Amniotic epithelial cell (primary cell): ENCODE measurements at regions not wholly inside any gene's neighbourhood (a gene's known extent, or its start where the extent isn't known, plus 50 kb on each side); places are given as distances from the start of the nearest gene placed in this dataset.
"Not testable (repeated sequence)": the region's sequence is repeated elsewhere in the genome, so short reads cannot be mapped to it uniquely, and the experiment has no call there.

ENCODE experiments used
- DNase-seq: peaks from one replicate; pipeline ENCODE4 v3.0.0-alpha.2; 2010; ENCODE audit warnings: low read depth

DNA sequence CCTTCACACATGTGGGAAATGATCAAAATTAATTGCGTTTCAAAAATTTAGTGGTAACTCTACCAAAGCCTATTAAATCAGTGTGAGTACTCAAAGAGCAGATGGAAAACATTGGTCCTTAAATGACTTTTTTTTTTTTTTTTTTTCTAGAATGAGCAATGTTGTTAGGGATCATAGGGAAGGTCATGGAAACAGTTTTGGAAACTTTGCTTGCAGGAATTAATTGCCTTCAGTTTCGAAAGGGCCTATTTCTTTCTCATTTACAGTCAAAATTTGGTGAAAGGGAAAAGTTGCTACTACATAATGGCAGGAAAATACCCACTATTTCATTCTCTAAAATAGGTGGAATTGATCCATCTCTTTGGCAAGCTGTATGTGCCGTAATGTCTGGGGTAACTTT, 160.9 kb downstream of the RTL9 start:
- no peak for DNase-seq

DNA sequence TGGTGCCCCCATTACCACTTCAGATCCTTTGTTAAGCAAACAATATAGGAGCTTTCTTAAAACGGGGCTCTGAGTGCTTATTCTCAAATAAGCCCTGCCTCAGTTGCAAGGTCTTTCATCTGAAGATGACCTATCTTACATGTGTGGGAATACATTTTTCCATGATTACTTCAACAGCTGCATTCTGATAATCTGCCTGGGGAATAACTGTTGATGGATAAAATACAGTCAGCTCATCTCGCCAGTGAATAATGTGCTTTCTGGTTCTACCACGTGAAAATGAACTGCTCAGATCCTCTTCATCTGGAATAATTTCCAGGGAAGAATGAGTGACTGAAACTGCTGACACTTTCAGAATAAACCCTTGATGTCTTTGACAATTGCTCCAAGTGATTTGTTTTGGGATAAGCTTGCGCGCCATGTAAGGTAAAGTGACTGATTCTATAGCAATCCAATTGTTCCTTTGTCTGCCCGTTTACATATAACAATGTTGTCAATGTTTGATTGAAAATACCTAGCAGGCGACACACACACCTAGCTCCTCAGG, 161.3 kb downstream of the RTL9 start:
- no peak for DNase-seq

DNA sequence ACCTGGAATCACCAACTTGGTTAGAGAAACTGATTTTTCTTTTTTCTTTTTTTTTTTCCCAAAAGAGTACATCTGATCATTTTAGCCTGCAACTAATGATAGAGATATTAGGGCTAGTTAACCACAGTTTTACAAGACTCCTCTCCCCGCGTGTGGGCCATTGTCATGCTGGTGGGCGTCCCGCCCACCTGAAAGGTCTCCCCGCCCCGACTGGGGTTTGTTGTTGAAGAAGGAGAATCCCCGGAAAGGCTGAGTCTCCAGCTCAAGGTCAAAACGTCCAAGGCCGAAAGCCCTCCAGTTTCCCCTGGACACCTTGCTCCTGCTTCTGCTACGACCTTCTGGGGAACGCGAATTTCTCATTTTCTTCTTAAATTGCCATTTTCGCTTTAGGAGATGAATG, 162.0 kb downstream of the RTL9 start:
- DNase-seq: not testable (repeated sequence)

DNA sequence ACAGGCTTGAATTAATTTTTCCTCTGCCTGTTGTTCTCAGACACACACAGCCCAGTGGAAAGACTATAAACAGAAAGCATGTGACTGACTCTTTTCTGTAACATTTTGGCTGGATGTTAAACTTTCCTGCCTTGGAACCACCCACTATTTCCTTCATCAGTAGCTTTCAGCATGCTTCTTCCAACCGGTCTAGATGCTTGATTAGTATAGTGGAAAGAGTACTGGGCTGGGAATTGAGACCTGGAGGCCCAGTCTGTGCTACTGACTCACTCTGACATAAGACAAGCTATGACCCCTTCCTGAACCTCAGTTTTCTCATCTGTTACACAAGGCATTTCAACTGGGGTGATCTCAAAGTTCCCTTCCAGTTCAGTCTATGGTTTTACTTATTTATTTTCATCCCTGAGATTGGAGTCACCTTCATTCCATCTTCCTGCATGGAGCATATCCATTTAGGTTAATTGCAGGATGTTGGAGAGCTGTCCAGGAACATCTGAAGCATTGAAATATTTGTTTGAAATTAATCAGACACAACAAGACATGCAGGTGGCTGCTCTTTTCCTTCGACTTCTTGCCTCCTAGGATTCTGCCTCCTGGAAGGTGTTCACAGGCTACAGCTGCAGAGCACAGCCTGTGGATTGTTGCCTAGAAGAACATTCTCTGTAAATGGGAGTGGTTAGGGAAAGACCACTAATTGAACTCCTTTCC, 173.4 kb downstream of the RTL9 start:
- no peak for DNase-seq

DNA sequence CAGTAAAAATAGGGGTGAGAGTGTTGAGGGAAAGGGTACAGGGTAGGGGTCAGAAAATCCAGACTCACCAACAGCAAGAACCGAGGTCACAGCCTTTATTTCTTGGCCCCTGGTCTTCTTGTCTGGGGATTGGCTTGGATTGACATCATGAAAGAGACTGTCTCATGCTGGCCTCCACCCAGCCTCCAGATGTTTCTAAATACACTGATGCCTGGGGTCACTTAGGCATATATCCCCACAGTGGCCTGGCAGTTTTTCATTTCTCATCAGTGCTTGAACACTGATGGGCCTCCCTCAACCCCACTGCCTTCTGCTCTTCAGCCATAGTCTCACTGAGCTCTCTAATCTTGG, 173.9 kb downstream of the RTL9 start:
- no peak for DNase-seq

DNA sequence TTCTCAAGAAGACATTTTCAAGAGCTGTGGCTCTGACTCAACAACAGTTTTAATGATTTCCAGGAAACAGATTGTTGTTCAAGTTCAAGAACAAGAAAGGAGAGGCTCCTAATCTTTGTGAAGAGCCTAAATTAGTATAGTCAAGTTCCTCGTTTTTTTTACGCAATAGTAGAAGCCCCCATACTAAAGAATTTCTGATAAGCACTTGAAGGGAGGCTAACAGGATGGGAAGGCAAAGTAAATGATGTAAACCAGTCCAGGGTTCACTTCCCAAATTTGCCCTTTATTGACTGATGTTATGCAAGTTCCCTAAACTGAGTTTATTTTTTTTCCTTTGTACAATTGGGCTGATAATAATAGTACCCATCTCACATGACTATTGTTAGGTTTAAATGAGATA, 178.2 kb downstream of the RTL9 start:
- no peak for DNase-seq

DNA sequence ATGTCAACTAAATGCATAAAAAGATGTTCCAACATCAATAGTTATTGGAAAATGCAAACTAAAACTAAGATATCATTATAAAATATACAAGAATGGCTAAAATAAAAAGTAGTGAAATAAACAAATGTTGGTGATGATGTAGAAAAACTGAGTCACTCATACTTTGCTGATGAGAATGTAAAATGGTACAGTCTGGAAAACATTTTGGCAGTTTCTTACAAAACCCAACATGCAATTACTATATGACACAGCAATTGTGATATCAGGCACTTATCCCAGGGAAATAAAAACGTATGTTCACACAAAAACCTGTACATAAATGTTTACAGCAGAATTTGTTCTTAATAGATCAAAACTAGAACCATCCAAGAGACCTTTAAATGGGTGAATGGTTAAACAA, 182.6 kb downstream of the RTL9 start:
- no peak for DNase-seq

DNA sequence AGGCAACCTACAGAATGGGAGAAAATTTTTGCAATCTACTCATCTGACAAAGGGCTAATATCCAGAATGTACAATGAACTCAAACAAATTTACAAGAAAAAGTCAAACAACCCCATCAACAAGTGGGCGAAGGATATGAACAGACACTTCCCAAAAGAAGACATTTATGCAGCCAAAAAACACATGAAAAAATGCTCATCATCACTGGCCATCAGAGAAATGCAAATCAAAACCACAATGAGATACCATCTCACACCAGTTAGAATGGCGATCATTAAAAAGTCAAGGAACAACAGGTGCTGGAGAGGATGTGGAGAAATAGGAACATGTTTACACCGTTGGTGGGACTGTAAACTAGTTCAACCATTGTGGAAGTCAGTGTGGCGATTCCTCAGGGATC, 192.2 kb downstream of the RTL9 start:
- not testable (repeated sequence) for DNase-seq

DNA sequence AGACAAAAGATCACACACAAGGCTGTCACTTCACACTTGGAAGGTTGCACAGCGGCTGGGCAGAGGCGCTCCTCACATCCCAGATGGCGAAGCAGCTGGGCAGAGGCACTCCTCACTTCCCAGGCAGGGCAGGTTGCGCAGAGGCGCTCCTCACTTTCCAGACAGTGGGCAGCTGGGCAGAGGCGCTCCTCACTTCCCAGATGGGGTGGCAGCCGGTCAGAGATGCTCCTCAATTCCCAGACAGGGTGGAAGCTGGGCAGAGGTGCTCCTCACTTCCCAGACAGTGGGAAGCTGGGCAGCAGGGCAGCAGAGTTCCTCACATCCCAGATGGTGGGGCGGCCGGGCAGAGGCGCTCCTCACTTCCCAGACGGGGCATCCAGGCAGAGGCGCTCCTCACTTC, 199.2 kb downstream of the RTL9 start:
- no peak for DNase-seq

DNA sequence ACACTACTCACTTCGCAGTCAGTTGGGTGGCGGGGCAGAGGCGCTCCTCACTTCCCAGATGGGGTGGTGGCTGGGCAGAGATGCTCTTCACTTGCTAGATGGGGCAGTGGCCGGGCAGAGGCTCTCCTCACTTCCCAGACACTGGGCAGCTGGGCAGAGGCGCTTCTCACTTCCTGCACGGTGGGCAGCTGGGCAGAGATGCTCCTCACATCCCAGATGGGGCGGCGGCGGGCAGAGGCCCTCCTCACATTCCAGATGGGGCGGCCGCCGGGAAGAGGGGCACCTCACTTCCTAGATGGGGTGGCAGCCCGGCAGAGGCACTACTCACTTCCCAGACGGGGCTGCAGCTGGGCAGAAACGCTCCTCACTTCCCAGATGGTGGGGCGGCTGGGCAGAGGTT, 199.8 kb downstream of the RTL9 start:
- DNase-seq: no peak

DNA sequence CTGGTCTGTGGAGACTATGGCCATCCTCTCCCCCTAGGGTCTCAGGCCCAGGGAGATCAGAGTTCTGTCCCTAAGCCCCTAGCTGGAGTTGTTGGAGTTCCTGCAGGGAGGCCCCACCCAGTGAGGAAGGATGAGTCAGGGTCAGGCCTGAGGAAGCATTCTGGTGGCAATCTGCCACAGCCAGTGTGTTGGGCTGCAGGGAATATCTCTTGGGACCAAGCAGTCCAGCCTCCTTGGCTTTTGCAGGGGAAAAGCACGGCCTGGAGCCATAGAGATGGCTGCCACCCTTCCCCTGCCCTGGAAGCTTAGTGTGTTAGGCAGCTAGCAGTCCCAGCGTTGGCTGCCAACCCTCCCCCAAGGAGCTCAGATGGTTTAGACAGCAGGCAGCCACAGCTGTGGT, 202.4 kb downstream of the RTL9 start:
- no peak for DNase-seq

DNA sequence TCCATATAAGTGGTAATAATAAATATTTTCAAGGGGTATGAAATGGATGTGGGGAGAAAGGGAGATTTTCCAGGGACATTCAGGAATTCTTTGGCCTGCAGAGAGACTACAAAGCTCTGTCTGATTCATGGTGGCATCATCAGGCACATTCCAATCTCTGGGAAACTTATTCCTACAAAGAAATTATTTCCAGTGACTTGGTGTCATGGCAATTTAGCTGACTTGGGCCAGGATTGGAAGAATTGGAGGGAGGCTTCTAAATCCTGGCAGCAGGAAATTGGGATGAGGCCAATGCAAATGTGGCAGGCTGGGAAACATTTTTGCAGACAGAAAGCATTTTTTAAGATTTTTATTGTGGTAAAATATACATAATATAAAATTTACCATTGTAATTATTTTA, 204.6 kb downstream of the RTL9 start:
- no peak for DNase-seq

DNA sequence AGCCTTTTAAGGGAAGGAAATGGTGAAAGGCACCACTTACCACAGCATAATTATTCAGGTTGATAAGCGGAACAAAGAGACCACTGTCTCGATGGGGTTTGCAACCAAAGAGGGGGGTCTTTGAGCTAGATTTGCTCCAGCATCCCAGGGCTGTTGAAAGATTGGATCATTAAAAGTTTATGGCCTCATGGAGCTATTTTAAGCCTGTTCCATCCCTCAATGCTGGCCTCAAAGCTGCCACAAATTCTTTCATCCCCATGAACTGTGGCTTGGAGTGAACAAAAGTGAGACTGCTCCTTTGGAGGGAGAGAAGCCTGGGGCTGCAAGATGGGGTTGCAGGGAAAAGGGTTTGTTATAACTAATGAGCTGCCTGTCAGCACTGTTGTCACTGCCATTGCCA, 209.8 kb downstream of the RTL9 start:
- no peak for DNase-seq

DNA sequence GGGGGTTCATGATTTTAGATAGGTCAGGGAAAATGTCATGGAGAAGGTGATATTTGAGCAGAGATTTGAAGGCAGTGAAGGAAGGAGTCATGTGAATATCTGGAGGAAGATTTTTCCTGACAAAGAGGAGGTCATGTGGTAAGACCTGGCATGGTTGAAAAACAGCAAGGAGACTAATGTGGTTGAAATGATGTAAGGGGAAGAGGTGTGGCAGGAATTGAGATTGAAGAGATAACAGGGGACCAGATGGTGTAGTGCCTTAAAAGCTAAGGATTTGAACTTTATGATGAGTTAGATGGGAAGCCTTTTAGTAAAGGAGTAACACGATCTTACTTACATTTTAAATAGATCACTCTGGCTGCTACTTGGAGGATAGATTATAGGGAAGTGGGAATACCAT, 210.9 kb downstream of the RTL9 start:
- no peak for DNase-seq

DNA sequence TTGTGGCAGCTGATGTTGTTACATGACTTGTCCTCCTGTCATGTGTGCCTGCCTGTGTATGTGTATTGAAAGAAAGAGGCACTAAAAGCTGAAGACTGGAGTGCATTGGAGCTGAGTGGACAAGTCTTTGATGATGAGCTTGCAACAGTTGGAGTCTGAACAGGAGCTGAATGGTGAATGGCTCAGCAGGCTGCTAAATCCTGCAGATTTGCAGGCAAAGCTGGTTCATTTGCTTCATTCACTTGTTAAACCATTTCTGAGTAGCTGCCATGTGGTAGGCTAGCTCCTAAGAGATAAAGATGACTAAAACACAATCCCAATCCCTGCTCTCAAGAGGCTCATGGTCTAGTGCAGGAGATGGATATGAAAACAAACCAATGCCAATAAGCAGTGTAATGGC, 217.3 kb downstream of the CHRDL1 start:
- DNase-seq: no peak

DNA sequence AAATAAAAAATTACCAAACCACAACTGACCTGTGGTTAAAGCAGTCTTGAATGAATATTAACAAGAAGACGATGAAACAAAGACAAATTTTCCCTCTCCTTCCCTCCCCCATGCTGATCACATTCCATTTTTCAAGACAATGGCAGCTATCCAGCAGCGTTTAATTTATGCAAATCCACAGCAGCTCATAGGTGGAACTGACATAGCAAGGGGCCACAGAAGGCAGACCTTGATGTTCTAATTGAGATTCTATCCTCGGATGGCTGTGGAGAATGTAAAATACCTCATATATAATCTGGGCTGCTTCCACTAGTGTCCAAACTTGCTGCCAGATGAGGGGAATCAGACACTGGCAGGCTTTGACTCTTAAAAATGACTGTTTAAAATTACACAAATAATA, 211.5 kb downstream of the CHRDL1 start:
- DNase-seq: no peak

DNA sequence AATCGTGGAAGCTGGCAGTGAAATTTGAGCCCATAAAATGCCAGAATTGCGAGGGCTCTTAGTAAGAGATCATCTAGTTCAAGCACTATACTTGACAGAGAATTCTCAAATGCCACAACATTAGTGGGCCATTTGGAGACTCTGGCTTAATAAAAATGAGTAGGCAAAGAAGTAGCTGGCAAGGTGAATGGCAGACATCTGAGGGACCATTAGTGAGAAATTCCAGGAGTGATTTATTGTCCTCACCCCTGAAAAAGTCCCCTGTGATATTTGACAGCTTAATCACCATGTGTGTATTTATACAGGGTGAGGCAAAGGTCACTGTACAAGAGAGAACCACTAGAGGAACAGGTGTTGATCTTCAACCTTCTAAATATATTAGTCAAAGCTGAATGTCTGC, 207.5 kb downstream of the CHRDL1 start:
- DNase-seq: no peak

DNA sequence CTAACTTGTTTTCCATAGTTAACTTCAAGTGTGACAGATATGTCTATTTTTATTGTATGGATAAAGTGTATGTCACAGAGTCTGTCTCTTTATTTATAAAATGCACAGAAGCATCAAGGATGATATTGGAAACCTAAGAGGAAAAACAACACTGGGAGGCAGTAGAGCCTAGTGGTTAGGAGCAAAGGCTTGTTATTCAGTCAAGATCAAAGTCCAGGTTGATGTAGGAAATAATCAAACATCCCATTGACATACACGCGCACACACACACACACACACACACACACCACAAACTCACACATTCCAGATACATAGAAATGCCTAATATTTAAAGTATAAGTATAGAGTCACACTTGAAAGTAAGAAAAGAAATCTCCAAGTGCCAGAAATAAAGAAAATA, 206.8 kb downstream of the CHRDL1 start:
- no peak for DNase-seq

DNA sequence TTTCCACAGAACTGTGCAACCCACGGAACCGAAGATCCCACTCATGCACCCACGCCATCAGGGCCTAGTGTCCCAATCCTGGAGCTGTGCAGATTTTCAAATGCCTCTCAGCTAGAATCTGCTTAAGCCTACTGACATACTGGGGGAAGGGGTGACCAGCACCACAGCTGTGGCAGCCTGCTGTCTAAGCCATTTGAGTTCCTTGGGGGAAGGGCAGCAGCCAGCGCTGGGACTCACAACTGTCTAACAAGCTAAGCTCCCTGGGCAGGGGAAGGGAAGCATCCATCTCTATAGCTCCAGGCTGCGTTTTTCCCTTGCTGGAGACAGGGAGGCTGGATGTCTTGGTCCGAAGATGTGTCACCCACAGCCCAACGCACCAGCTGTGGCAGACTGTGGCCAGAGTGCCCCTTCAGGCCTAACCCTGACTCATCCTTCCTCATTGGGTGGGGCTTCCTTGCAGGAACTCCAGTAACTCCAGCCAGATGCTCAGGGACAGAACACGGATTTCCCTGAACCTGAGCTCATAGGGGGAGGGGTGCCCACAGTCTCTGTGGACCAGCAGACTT, 194.8 kb downstream of the CHRDL1 start:
- no peak for DNase-seq

DNA sequence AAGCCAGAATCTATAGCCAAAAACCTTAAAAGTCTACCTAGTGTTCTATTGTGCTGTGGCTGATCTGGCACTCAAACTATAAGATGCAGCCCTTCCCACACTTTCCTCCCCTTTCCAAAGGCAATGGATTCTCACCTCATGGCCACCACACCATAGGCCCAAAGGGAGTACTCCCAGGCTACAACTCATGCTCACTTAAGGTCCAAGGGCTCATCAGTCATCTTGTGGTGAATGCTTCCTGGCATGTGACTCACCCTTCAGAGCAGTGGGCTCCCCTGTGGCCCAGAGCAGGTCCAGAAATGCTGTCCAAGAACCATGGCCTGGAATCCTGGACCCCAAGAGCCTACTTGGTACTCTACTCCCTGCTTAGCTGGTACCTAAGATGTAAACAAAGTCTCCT, 181.0 kb downstream of the CHRDL1 start:
- DNase-seq: no peak
